Left colon (tissue), 2 donors: ENCODE measurements at regions not wholly inside any gene's neighbourhood (a gene's known extent, or its start where the extent isn't known, plus 50 kb on each side); places are given as distances from the start of the nearest gene placed in this dataset.

Experiments
- ATAC-seq: fragments of 200-7000 bp; cut with Tn5 transposase; one replicate; pipeline ENCODE4 v1.9.1; 2020; ENCODE audit warnings: mild to moderate bottlenecking, moderate library complexity
- DNase-seq, 2 donors: peaks; one replicate each; pipeline ENCODE4 v3.0.0-alpha.2; 2020
- intact Hi-C, 2 donors: fragments of 100-400 bp; cut with DNase I in 1 of 2; cut with micrococcal nuclease in 1 of 2; formaldehyde crosslinking; loops; one replicate each; pipeline versions ENCODE4 v1.11.2 to v1.14.0; 2022; cut with DNase I, micrococcal nuclease
- donor health status: DM: no; HTN: no; CAD: no.
- donor health status: DM: yes; HTN: yes; CAD: no.

GRCh38 chr5:168005936-168006335 lies 285.5 kb upstream of the WWC1 start:
- DNase-seq, result no peak
- no peak for ATAC-seq
- intact Hi-C loops, result no loop called here

GRCh38 chr5:168006456-168007130 lies 284.9 kb upstream of the WWC1 start:
- intact Hi-C loops, result no loop called here
- ATAC-seq, result no peak
- no peak for DNase-seq

- ATAC-seq (no peak), DNase-seq (no peak)
- intact Hi-C loops, result no loop called here
Observed at GRCh38 chr5:168007286-168007685, 284.2 kb upstream of the WWC1 start.

- DNase-seq, result no peak
- intact Hi-C loops, result no loop called here
- peak; percentile 47 for ATAC-seq
Observed at GRCh38 chr5:168008555-168008954, 282.9 kb upstream of the WWC1 start.

- no peak for ATAC-seq
- intact Hi-C loops, result no loop called here
- DNase-seq, result no peak
Observed at GRCh38 chr5:168011096-168011495, 280.3 kb upstream of the WWC1 start.

- ATAC-seq (no peak), DNase-seq (no peak)
- intact Hi-C loops, result no loop called here
Observed at GRCh38 chr5:168012006-168012405, 279.4 kb upstream of the WWC1 start.

- ATAC-seq (no peak), DNase-seq (no peak)
- intact Hi-C loops, result no loop called here
Observed at GRCh38 chr5:168013546-168013945, 277.9 kb upstream of the WWC1 start.

GRCh38 chr5:168014433-168015123 lies 276.9 kb upstream of the WWC1 start:
- intact Hi-C loops, result no loop called here
- ATAC-seq, result no peak
- DNase-seq, result no peak

GRCh38 chr5:168015506-168015905 lies 275.9 kb upstream of the WWC1 start:
- ATAC-seq, result no peak
- DNase-seq, result no peak
- intact Hi-C loops, result no loop called here

- ATAC-seq (no peak), DNase-seq (no peak)
- intact Hi-C loops, result no loop called here
Observed at GRCh38 chr5:168017313-168017712, 274.1 kb upstream of the WWC1 start.

- DNase-seq (no peak), ATAC-seq (no peak)
- intact Hi-C loops, result no loop called here
Observed at GRCh38 chr5:168019143-168019542, 272.3 kb upstream of the WWC1 start.

- intact Hi-C loops, result no loop called here
- ATAC-seq (no peak), DNase-seq (no peak)
Observed at GRCh38 chr5:168020542-168021294, 270.7 kb upstream of the WWC1 start.

GRCh38 chr5:168022446-168023169 lies 268.8 kb upstream of the WWC1 start:
- intact Hi-C loops, result no loop called here

GRCh38 chr5:168023191-168023590 lies 268.3 kb upstream of the WWC1 start:
- peak; percentile 16 to 54 for DNase-seq
- ATAC-seq, result no peak
- intact Hi-C loops, result no loop called here

More at GRCh38 chr5:168022446-168023169, 268.8 kb upstream of the WWC1 start:
- no peak for ATAC-seq
- no peak for DNase-seq

GRCh38 chr5:168024306-168024705 lies 267.1 kb upstream of the WWC1 start:
- intact Hi-C loops, result no loop called here
- no peak for ATAC-seq
- DNase-seq, result no peak

- intact Hi-C loops, result no loop called here
- no peak for ATAC-seq
- no peak for DNase-seq
Observed at GRCh38 chr5:168027007-168027406, 264.4 kb upstream of the WWC1 start.

- ATAC-seq (no peak), DNase-seq (no peak)
- intact Hi-C loops, result no loop called here
Observed at GRCh38 chr5:168030912-168031311, 260.5 kb upstream of the WWC1 start.

- DNase-seq (no peak), ATAC-seq (no peak)
- intact Hi-C loops, result no loop called here
Observed at GRCh38 chr5:168031614-168032013, 259.8 kb upstream of the WWC1 start.

- no peak for DNase-seq
- intact Hi-C loops, result no loop called here
- ATAC-seq, result no peak
Observed at GRCh38 chr5:168039039-168039438, 252.4 kb upstream of the WWC1 start.
